AML-193 (cell line): ENCODE measurements at regions not wholly inside any gene's neighbourhood (a gene's known extent, or its start where the extent isn't known, plus 50 kb on each side); places are given as distances from the start of the nearest gene placed in this dataset.

Experiments used
- DNase-seq, 2 experiments: peaks; one replicate each; lab custom pipeline; 2025; lab: John Stamatoyannopoulos, UW

DNA sequence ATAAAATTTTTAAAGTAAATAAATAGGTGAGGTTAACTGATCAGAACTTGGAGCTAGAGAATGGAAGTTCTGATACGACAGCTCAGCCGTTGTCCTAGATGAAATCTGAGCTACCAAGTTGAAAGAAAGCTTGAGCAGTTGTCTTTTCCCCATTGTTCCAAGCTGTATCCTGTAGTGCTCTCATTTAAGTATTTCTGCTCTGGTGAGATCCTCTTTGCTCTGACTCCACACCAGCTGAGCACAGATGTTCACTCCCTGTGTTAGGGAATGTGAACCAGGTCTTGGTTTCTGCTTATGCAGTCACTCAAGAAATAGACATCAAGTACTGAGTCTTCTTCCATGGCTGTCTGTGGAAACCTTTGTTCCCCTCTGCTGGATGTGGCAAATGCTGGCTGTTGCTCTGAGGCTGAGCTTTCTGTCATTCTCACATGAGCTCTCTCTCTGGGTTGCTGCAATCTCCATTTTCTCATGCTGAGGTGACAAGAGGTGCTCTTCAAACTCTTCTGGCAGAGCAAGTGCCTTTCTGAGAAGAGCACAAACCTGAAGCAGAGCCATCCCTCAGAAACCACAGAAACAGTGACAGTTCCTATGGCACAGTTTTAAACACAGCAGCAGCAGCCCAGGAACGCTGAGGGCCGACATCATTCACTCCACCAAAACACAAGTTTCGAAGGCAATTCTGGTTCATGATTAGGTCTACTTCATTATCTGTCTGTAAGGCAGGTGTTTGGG is 194.1 kb downstream of the SP3 start:
- no peak for DNase-seq

DNA sequence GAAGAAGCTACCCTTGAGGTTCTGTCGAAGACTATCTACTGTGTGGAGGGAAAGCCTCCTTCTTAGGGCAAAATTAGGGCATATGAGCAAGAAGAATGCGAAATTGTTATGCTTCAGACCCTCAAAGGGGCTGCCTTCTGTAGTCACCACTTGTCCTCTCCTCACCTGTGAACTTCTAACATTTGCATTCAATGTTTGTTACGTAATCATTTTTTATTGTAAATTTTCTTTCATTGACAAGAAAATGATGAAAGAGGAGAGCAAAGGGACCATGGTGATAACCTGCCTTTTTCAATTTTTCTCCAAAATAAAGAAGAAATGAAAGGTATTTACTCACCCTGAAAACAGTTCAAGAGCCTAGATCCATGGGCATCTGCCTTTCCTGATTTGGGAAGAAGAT is 193.0 kb downstream of the SP3 start:
- no peak for DNase-seq

DNA sequence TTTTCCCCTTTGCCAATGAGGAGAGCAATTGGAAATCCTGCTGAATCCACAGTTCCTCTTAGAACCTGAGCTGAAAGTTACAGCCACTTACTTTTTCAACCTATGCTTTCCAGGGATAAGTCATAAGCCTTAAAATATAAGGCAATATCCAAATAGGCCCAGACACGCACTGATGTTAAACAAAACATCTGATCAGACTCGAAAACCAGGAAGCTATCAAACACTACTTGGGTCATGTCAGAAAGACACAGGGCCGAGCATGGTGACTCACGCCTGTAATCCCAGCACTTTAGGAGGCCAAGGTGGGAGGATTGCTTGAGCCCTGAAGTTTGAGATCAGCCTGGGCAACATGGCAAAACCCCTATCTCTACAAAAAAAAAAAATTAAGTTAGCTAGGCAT is 192.1 kb downstream of the SP3 start:
- DNase-seq: no peak

DNA sequence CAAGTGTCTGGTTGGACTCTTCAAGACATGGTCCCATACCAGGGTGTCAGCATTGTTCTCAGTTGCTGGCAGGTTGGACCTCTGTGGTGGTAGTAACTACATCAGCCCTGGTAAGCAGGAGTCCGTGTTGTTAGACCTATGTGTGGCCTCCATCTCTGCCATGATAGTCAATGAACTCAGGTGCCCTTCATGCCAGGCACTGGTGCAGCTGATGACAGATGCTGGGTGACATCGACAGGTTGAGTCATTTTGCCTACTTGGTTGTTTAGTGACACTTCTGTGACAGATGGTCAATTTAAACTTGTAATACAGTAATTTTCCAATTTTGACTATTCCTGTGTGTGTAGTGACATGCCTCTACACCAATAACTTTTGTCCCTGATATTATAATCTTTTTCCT is 189.7 kb downstream of the SP3 start:
- no peak for DNase-seq

DNA sequence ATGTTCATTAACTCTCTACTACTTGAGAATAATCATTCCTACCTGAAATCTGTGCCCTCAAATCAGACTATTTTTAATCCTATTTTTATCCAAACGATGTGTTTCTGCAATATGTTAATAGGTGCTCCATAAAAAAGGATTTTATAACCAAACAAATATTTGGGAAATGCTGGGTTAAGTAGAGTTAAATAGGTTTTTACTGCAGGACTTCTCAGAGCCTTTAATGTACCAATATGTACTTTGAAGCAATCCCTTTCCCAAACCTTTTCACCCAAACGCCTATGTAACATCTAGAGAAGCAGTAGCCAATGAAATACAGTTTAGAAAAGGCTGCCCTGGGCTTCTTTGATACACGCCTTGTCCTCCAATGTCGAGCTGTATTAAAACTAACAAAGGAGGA is 182.5 kb downstream of the SP3 start:
- DNase-seq: no peak

DNA sequence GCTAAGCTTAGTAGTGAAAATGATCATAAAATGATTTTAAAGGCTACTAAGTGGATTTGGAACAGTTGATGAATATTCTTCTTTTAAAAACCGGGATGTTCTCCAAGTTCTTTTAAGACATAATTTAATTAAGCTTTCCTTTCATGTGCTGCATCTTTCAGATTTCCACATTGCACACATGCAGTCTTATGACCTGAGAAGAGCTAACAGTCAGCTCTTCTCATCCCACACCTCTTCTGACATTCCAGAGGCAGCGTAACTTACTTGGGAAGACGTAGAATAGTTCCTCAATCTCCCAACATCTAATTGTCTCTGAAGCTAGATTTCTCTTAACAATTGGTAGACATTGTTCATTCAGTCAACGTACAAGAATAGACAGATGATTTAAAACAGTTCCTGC is 181.8 kb downstream of the SP3 start:
- no peak for DNase-seq

DNA sequence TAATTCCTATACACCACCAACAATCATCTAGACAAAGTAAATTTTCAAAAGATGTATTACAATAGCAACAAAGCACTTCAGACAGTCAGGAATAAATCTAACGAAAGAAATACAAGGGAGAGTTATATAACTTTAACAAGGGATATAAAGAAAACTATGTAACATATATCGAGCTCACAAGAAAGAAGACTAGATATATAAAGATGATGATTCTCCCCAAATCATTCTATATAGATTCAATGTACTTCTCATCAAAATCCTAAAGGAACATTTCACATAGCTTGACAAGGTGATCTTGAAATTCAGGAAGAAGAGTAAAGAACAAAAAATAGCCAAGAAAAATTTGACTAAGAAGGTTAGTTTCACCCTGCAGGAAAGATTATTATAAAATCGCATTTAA is 179.4 kb downstream of the SP3 start:
- DNase-seq: no peak

DNA sequence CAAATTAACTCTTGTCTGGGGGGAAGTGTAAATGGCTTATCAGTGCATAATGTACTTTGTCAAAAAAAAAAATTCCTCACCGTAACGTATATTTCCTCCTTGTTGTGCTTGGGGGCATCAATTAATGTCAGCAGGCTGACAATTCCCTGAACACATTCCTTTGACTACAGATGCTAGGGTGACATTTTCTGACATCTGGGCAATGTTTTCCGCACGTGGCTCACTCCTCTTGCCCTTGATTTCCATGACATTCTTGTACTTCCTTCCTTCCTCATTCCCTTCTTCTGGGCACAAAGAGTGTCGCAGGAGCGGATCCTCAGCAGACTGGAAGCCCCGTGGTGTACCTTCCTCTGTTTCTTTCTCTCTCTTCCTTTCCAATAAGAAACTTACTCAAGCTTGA is 173.7 kb downstream of the SP3 start:
- DNase-seq: no peak

DNA sequence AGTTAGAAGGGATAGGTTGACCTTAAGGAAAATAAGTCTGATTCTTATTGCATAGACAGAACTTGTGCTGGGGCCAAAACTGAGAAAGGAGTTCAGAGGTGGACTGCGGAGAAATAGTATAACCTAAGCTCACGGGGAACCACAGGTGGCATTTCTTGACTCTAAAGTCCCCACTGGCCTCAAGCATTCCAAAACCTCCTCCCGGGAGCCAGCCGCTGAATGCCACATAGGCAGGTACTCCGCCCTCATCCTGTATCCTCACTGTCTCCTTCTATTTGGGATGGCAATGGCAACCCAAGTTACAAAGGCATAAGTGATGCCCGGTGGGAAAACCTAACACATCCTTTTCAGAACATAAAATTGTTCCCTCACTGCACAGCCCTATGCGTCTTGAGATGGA is 173.0 kb downstream of the SP3 start:
- no peak for DNase-seq

DNA sequence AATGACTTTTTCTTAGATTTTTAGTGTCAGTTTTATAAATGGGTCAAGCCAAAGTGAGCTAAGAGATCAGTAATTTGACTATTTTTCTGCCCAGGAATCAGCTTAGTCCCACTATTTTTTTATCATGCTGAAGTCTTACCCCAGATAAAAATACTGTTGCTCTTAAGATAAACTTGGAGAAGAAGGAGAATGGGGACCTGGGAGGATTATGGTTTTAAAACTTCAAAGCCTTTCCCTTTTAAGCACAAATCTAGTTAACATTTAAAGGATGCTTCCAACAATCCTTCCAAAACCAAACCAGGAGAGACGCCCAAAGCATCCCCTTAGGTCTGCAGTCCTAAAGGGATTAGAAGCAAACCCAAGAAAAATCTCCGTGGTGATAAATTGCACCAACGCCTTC is 172.4 kb downstream of the SP3 start:
- no peak for DNase-seq

DNA sequence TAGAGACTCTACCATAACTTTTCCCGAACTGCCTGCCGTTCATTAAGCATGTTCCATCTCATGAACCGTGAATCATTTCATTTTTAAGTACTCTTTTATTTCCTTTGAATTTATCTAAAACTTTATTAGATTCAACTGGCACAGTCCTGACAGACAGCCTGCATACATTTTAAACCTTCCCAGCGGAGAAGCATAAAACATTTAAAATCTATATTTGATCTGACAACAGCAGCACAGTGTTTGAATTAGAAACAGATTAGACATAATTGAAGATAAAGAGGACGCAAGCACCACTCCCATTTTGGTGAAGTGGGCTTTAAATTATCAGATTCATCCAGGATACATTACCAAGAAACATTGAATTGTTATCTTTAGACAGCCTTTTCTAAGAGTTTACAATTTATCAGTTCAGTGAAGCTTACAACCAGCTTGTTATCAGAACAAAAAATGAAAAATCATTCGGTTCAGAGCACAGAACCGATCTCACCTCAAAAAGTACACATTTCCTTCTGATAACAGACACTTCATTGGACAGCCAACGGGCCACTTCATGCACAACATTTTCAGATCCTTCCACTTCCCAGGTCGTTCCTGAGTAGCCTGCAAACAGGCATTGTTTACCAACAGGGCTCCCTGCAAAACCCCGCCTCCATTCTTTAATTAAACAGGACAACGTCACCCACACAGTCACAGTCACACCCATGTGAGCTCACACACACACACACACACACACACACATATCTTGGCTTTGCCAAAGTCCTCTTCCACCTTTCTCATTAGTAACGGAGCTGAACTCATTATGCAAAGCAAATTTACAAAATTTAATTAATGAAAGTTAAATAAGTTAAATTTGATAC is 171.2 kb downstream of the SP3 start:
- DNase-seq: no peak

DNA sequence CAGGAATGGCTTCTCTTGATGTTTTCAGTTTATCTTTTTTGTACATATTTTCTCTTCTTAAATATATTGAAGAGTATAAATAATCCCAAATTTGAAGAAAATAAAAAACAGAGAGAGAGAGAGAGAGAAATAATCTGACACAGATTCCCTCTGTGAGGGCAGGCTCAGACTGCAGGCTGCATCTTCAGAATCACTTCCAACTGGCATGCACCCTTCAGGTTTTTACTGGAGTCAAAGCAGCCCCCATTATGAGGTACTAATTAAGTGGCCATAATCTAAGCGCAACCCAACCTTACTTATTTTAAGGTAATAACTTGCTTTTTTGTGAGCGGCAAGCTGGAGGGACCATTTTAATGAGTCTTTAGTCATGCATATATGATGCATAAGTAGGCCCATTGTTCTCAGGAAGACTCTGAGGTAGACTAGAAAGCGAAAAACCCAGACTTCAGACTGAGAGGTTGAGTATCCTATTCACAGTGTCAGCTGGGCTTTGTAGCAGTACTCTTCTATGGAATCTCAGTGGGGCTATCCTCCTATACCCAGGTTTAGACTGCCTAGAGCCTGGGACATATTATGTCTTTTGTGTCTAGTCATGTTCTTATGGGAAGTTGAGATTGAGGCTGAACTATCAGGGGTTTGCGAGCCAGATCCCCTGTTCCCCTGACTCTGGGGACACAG is 167.4 kb downstream of the SP3 start:
- no peak for DNase-seq

DNA sequence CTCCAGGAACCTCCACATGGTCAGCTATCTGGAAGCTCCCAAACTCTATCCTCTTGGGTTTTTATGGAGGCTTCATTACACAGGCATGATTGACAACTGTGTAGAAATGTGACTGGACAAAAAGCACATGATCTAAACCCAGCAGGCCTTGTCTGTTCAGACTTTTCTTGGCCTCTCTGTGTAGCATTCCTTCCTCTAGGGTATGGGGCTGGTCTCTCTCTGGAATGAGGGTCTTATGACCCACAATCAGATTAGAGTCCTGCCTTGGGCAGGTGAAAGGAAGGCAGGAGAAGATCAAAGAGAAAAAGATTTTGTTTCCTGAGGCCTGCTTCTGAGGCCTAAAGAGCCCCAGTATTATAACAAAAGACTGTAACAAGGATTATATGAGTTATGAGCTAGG is 162.7 kb downstream of the SP3 start:
- DNase-seq: no peak

DNA sequence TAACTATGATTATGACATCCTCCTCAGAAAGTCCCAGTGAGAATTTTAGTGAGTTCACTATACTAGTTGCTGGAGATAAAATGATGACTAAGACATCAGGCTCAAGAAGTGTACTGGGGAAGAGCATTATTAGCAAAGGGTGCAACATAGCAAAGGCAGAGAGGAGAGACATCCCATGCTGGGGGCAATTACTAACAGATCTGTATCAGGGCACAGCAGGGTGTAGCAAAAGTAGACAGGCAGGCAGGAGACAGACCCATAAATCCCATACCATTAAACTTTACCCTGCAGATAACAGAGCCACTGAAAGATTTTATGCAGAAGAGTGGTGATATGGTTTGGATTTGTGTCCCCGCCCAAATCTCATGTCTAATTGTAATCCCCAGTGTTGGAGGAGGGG is 161.7 kb downstream of the SP3 start:
- DNase-seq: no peak

DNA sequence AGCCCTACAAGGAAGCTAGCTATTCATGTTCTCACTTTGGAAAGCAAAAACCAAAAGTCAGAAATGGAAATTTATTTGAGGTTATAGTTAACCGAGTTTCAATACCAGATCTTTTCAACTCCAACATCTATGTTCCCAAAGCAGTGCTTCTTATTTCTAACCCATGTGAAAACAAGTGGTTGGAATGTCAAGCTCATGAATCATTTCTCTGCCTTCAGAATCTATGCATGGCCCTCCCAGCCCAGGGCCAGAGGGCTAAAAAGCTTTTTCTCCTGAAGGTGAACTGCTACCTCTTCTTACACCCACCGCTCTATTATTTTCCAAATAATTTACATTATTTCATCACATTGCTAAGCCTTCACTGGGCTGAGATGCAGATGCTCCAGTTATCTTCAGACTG is 158.4 kb downstream of the SP3 start:
- DNase-seq: no peak

DNA sequence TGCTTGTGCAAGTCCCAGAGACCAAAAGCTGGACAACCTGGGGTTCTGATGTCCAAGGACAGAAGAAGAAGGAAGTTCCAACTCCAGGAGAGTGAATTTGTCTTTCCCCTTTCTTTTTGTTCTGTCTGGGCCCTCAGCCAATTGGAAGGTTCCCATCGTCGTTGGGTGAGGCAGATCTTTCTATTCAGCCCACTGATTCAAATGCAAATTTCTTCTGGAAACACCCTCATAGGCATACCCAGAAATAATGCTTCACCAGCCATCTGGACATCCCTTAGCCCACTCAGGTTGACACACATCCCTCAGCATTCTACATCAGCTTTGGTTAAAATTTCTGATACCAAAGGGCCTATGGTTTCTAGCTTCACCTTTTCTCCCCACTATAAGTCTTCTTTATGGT is 156.5 kb downstream of the SP3 start:
- DNase-seq: no peak

DNA sequence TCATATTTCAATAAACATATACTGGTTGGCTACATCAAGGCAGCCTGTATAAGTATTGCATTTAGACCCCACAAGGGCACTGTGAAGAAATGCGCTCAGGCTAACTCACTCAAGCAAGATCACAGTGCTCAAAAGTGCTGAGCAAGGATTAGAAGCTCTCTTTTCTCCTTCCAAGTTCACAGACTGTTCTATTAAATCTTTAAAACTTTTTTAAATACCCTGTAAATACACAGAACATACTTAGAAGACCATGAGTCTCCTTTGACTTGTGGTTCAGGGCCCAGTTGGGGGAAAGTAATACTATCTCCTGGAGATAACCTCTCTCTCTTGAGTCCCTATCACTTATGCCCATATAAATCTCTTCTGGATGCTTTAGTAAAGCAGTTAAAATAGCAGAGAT is 152.9 kb downstream of the SP3 start:
- no peak for DNase-seq

DNA sequence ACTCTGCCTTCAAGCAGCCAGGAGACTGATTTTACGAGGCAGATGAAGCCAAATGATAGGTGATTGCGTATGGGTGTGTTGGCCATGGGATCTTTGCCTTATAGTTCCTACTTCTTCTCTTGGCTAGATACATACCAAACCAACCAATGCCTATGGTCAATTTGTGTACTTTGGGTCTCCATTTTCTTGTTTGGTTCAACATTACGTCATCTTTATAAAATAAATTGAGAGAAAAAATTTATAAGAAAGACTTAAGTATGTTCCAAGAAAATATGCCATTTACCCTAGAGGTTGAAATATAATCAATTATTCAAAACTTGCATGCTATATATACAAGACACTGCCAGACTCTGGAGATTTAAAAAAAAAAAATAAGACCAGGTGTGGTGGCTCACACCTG is 150.9 kb downstream of the SP3 start:
- DNase-seq: no peak

DNA sequence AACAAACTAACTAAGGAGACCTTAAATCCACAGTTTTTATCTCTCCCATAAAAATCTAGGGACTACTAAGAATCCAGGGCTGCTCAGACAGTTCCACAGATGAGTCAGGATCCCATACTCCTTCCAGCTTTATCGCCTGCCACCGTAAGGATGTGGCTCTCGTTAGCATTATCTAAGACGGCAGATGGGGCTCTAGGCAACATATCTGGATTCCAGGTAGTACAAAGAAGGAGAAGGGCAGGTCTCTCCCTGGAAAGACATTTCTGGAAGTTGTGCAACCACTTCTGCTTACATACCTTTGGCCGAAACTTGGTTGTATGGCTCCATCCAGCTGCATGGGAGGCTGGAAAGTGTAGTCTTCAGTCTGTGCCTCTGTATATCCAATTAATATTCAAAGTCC is 149.4 kb downstream of the SP3 start:
- no peak for DNase-seq

DNA sequence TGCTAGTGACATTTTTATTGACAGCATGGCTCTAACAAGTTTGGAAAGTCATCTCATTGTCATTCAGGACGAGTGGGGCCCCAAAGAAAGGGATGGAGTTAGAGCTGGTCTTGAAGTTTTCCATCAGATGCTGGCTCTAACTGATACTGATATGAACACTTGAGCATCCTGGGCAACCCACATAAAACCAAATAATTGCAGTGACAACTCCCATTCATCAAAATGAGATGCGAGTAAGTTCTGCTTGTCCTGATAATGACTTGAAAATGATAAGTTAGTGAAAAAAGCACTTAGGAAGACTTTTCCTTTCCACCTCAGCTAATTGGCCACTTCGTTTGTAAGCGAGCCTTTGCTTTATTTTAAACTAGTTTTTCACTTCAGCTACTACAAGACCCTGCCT is 147.6 kb downstream of the SP3 start:
- DNase-seq: no peak

DNA sequence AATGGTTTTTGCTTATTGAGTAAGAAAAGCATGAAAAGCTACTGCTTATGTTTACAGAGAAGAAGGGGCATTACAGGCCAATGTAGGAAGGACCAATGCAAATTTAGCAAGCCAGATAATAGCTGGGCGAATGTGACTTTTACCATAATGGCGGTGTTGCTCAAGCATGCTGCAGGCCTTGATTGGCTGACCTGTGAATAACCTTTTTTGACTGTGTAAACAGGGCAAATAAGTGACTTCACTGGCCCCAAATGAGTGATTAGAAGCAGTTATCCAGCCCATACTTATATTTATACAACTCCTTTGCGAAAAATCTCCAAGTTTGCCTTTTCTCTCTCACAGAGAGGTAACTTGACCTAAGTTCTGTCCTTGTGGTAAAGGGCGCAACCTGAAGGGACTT is 146.9 kb downstream of the SP3 start:
- DNase-seq: no peak

DNA sequence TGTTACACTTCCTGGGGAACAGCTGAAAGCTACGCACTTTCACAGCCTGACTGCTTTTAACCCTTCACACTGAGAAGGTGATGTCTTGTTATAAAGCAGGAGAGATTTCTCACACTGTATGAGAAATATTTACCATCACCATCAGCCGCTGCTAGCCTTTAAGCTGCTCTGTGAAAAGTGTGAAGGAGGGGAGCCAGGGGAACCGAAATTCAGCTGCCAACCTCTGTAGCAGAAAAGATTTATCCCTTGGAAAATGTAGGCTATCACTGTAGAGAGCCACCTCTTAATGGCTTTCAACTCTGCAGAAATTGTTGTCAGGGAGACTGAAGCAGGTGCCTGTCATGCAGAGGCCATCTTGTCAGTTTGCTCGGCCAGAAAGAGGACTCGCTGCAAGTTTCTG is 145.3 kb downstream of the SP3 start:
- DNase-seq: no peak

DNA sequence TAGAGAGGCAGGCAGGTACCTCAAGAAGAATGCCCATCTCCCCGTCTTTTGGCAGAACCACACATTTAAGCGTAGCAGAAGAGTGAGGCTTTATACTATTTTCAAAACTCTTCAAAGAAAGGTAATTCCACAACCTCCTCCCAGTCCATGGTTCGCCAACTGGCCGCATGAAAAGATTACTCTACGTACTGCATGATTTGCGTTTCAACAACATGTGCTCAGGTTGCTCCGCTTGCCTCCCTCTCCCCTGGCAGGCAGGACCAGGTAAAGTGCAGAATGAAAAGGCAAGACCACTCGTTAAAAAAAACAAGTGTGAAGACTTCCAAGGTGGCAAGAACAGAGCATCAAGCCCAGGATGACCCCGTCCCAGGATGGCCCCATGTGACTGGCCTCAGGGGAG is 143.7 kb downstream of the SP3 start:
- no peak for DNase-seq
